HepG2 (cell line): ENCODE measurements at regions not wholly inside any gene's neighbourhood (a gene's known extent, or its start where the extent isn't known, plus 50 kb on each side); places are given as distances from the start of the nearest gene placed in this dataset.

Experiments used
- CBX2 ChIP-seq, 2 experiments: fragments of 200-600 bp in 1 of 2; sonication (generic); formaldehyde crosslinking in 1 of 2; IDR thresholded peaks; 2 replicates each; pipeline versions ENCODE4 v1.7.0 to v1.8.1; 2018 to 2022; ENCODE audit warnings: low read depth in 2 of 2, low read length in 1 of 2, mild to moderate bottlenecking in 1 of 2, missing genetic modification reagents in 1 of 2
- KIAA2018 ChIP-seq: sonication (generic); formaldehyde crosslinking; IDR thresholded peaks from 2 replicates; pipeline ENCODE4 v1.5.0; 2020; ENCODE audit warnings: mild to moderate bottlenecking, missing genetic modification reagents, borderline replicate concordance
- MLX ChIP-seq: IDR thresholded peaks from 2 replicates; pipeline ENCODE4 v1.6.1; 2016
- SPEN ChIP-seq: sonication (generic); formaldehyde crosslinking; IDR thresholded peaks from 2 replicates; pipeline ENCODE4 v1.5.1; 2020; ENCODE audit warnings: low read depth, mild to moderate bottlenecking, missing genetic modification reagents
- TCF7L2 ChIP-seq: IDR thresholded peaks from 2 replicates; pipeline ENCODE4 v1.6.1; 2011; ENCODE audit warnings: mild to moderate bottlenecking, low read depth, low read length, moderate library complexity
- ZBTB33 ChIP-seq: sonication (generic); formaldehyde crosslinking; IDR thresholded peaks from 2 replicates; pipeline ENCODE4 v1.4.0; 2020; ENCODE audit warnings: missing genetic modification reagents
- ZNF281 ChIP-seq: sonication (generic); formaldehyde crosslinking; IDR thresholded peaks from 2 replicates; pipeline ENCODE4 v1.4.0; 2020; ENCODE audit warnings: missing genetic modification reagents, borderline replicate concordance
- ZNF615 ChIP-seq: sonication (generic); formaldehyde crosslinking; IDR thresholded peaks from 2 replicates; pipeline ENCODE4 v1.5.0; 2020; ENCODE audit warnings: mild to moderate bottlenecking, missing genetic modification reagents, borderline replicate concordance
- ZNF800 ChIP-seq: sonication (generic); formaldehyde crosslinking; IDR thresholded peaks from 2 replicates; pipeline ENCODE4 v1.4.0; 2020; ENCODE audit warnings: missing genetic modification reagents

GRCh38 chr2:15792331-15792730 is 148.0 kb upstream of the MYCN start (continued):
- TF ChIP-seq KIAA2018 (CRISPR knock-in tag) (no peak), TCF7L2 (no peak), MLX (CRISPR knock-in tag) (no peak), ZBTB33 (no peak), ZNF281 (CRISPR knock-in tag) (no peak), ZNF800 (CRISPR knock-in tag) (no peak), ZNF615 (CRISPR knock-in tag) (no peak), SPEN (CRISPR knock-in tag) (no peak), CBX2 (IDR thresholded peaks at IDR 0.05; ENCODE audit: low read depth, low read length) (no peak), CBX2 (CRISPR knock-in tag; IDR thresholded peaks at IDR 0.05; ENCODE audit: low read depth) (no peak)
